ENCODE measurements at regions not wholly inside any gene's neighbourhood (a gene's known extent, or its start where the extent isn't known, plus 50 kb on each side); places are given as distances from the start of the nearest gene placed in this dataset.

- Histone ChIP-seq H3K56ac (ENCODE audit: extremely low read depth, insufficient read depth, low read length) (no peak overlapping the region), H3K18ac (ENCODE audit: low read depth, low read length) (no peak overlapping the region), H2AK9ac (replicated peaks; ENCODE audit: low read depth, low read length, poor library complexity) (no peak overlapping the region), H3K14ac (replicated peaks; ENCODE audit: low read depth, low read length) (no peak overlapping the region), H2AK5ac (ENCODE audit: low read depth, low read length) (no peak overlapping the region), H2AFZ (replicated peaks; ENCODE audit: low read length, poor library complexity) (no peak overlapping the region), H3K4me3 (ENCODE audit: insufficient read depth, low read depth, low read length) (no peak overlapping the region), H3K4me1 (ENCODE audit: control insufficient read depth, insufficient read depth, low read length) (no peaks in the 10 kb centered on the region), H3K79me1 (ENCODE audit: low read depth in 1 of 2, low read length in 2 of 2) (no peaks in the 10 kb centered on the region), H3K4ac (ENCODE audit: low read depth, low read length) (no peak overlapping the region), H3K36me3 (ENCODE audit: control insufficient read depth, insufficient read depth, low read length) (no peaks in the 10 kb centered on the region), H2BK20ac (ENCODE audit: low read depth, low read length) (no peak overlapping the region), H4K20me1 (ENCODE audit: insufficient read depth, low read length) (no peaks in the 10 kb centered on the region), H3K27me3 (ENCODE audit: control insufficient read depth, insufficient read depth, low read length) (peaks cover 4% of the 10 kb centered on the region; the same call in 1 of the 2 replicates), H3K23ac (ENCODE audit: low read depth, low read length) (no peak overlapping the region), H3K9me3 (ENCODE audit: control insufficient read depth, insufficient read depth, low read length) (no peaks in the 10 kb centered on the region), H2BK15ac (ENCODE audit: low read depth, low read length) (no peak overlapping the region), H3K9me1 (ENCODE audit: insufficient read depth, low read length) (no peaks in the 10 kb centered on the region), H4K91ac (ENCODE audit: insufficient read depth, low read depth, low read length) (no peak overlapping the region), H3K4me2 (ENCODE audit: low read depth, low read length) (no peak overlapping the region), H4K8ac (ENCODE audit: low read depth in 2 of 2, low read length in 2 of 2) (no peak overlapping the region), H2BK120ac (ENCODE audit: low read depth, low read length) (no peak overlapping the region), H3K9ac (ENCODE audit: low read depth, low read length) (no peak overlapping the region), H2BK5ac (ENCODE audit: low read depth, low read length, poor library complexity, severe bottlenecking) (no peak overlapping the region), H4K5ac (ENCODE audit: low read depth, low read length) (no peak overlapping the region), H3K27ac (ENCODE audit: insufficient read depth, low read length) (no peak overlapping the region)
- no peak for ATAC-seq (ENCODE audit: low read depth)
- dilution Hi-C loops (cut with HindIII; ENCODE audit: low sequenced_read_pairs, unreplicated experiment), result no loop called here
- no TSS peak for BruUV-seq (replicated peaks)
- TF ChIP-seq MXI1 (IDR thresholded peaks at IDR 0.05; ENCODE audit: borderline replicate concordance, low read depth, low read length), result no peak
- no peak for TF ChIP-seq FOS (IDR thresholded peaks at IDR 0.05; ENCODE audit: low read depth, low read length)
- ChIA-PET POLR2A (ENCODE audit: unreplicated experiment) (no interaction called here), CTCF (no interaction called here)
- DNase-seq, result no peak
- intact Hi-C loops (cut with micrococcal nuclease), result no loop called here
- in situ Hi-C loops (cut with MboI; ENCODE audit: low sequenced_read_pairs), result no loop called here
- WGBS, 2 experiments (ENCODE audit: extremely low coverage in 2 of 2, insufficient read length in 1 of 2), result no CpG with 5 or more reads among the region's 5 CpGs
Observed at GRCh38 chr4:83768146-83768545, 232.2 kb downstream of the GPAT3 start.

Measured in IMR-90 (cell line).